ENCODE measurements at regions not wholly inside any gene's neighbourhood (a gene's known extent, or its start where the extent isn't known, plus 50 kb on each side); places are given as distances from the start of the nearest gene placed in this dataset.

GRCh38 chr5:117788596-117788995, 1199.8 kb downstream of the DTWD2 start:
- TF ChIP-seq CTCF (IDR thresholded peaks at IDR 0.05) = no peak
- no peak for TF ChIP-seq EZH2phosphoT487 (IDR thresholded peaks at IDR 0.05)

All from neural progenitor cell (in vitro differentiated cells).